ENCODE measurements at regions not wholly inside any gene's neighbourhood (a gene's known extent, or its start where the extent isn't known, plus 50 kb on each side); places are given as distances from the start of the nearest gene placed in this dataset.

DNA sequence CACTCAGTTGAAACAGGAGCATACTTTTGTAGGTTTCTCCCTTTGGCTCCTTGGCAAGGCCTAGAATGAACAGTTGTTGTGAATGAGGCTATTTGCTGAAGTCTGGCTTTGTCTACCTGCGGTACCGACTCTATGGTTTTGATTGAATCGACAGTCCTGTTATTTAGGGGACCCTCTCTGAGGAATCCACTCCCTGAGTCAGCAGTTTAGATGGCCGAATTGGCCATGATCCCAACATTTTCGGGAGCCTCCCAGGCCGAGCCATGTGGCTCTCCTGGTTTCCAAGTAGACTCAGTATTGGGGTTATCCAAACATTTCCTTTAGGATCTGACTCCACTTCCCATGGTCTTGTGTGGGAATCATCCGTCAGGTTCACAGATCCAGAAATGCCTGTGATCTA, 394.8 kb upstream of the MAF start:
- TF ChIP-seq, protein P1, sequence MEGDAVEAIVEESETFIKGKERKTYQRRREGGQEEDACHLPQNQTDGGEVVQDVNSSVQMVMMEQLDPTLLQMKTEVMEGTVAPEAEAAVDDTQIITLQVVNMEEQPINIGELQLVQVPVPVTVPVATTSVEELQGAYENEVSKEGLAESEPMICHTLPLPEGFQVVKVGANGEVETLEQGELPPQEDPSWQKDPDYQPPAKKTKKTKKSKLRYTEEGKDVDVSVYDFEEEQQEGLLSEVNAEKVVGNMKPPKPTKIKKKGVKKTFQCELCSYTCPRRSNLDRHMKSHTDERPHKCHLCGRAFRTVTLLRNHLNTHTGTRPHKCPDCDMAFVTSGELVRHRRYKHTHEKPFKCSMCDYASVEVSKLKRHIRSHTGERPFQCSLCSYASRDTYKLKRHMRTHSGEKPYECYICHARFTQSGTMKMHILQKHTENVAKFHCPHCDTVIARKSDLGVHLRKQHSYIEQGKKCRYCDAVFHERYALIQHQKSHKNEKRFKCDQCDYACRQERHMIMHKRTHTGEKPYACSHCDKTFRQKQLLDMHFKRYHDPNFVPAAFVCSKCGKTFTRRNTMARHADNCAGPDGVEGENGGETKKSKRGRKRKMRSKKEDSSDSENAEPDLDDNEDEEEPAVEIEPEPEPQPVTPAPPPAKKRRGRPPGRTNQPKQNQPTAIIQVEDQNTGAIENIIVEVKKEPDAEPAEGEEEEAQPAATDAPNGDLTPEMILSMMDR (IDR thresholded peaks at IDR 0.05) = no peak
- no peak for TF ChIP-seq POLR2A (IDR thresholded peaks at IDR 0.05)
